ENCODE measurements at regions not wholly inside any gene's neighbourhood (a gene's known extent, or its start where the extent isn't known, plus 50 kb on each side); places are given as distances from the start of the nearest gene placed in this dataset.

GRCh38 chr13:38577048-38577447 is 109.8 kb upstream of the FREM2 start:
- DNase-seq (ENCODE audit: low spot score): no peak
- no peak for TF ChIP-seq CTCF (IDR thresholded peaks at IDR 0.05; ENCODE audit: borderline replicate concordance, control extremely low read depth, extremely low read depth, insufficient read depth, missing control alignments)
- in situ Hi-C loops (cut with MboI; ENCODE audit: low sequenced_read_pairs, unreplicated experiment): no loop called here

- peak; percentile 9 for DNase-seq (ENCODE audit: low spot score)
- in situ Hi-C loops (cut with MboI; ENCODE audit: low sequenced_read_pairs, unreplicated experiment): no loop called here
- TF ChIP-seq CTCF (IDR thresholded peaks at IDR 0.05; ENCODE audit: borderline replicate concordance, control extremely low read depth, extremely low read depth, insufficient read depth, missing control alignments): peak; percentile 35
Observed at GRCh38 chr13:38582133-38582532, 104.7 kb upstream of the FREM2 start.

- no peak for TF ChIP-seq CTCF (IDR thresholded peaks at IDR 0.05; ENCODE audit: borderline replicate concordance, control extremely low read depth, extremely low read depth, insufficient read depth, missing control alignments)
Observed at GRCh38 chr13:38590230-38590629, 96.6 kb upstream of the FREM2 start.

GRCh38 chr13:38590796-38591507 is 95.9 kb upstream of the FREM2 start:
- no peak for DNase-seq (ENCODE audit: low spot score)
- no peak for TF ChIP-seq CTCF (IDR thresholded peaks at IDR 0.05; ENCODE audit: borderline replicate concordance, control extremely low read depth, extremely low read depth, insufficient read depth, missing control alignments)
- in situ Hi-C loops (cut with MboI; ENCODE audit: low sequenced_read_pairs, unreplicated experiment): no loop called here

More at GRCh38 chr13:38590230-38590629, 96.6 kb upstream of the FREM2 start:
- DNase-seq (ENCODE audit: low spot score): no peak
- in situ Hi-C loops (cut with MboI; ENCODE audit: low sequenced_read_pairs, unreplicated experiment): no loop called here

- DNase-seq (ENCODE audit: low spot score): no peak
- in situ Hi-C loops (cut with MboI; ENCODE audit: low sequenced_read_pairs, unreplicated experiment): no loop called here
- TF ChIP-seq CTCF (IDR thresholded peaks at IDR 0.05; ENCODE audit: borderline replicate concordance, control extremely low read depth, extremely low read depth, insufficient read depth, missing control alignments): no peak
Observed at GRCh38 chr13:38602266-38602665, 84.6 kb upstream of the FREM2 start.

- TF ChIP-seq CTCF (IDR thresholded peaks at IDR 0.05; ENCODE audit: borderline replicate concordance, control extremely low read depth, extremely low read depth, insufficient read depth, missing control alignments): no peak
- DNase-seq (ENCODE audit: low spot score): no peak
- in situ Hi-C loops (cut with MboI; ENCODE audit: low sequenced_read_pairs, unreplicated experiment): no loop called here
Observed at GRCh38 chr13:38606699-38607535, 80.0 kb upstream of the FREM2 start.
